Cardiac fibroblast (primary cell): ENCODE measurements at regions not wholly inside any gene's neighbourhood (a gene's known extent, or its start where the extent isn't known, plus 50 kb on each side); places are given as distances from the start of the nearest gene placed in this dataset.

Source experiments
- DNase-seq, 2 donors: peaks; one replicate each; pipeline versions ENCODE4 v3.0.0 to v3.0.0-alpha.2; 2010; ENCODE audit warnings: low read depth in 2 of 2
- H3K4me3 ChIP-seq, 2 donors: replicated peaks in 1 of 2; 1 replicate in 1 of 2; 2 replicates in 1 of 2; pipeline ENCODE4 v1.5.1; 2011; ENCODE audit warnings: low read depth in 2 of 2, low read length in 2 of 2, mild to moderate bottlenecking in 2 of 2, moderate library complexity in 1 of 2
- TF ChIP-seq, protein P1 (sequence below): IDR thresholded peaks from one replicate; pipeline ENCODE4 v1.5.1; 2011; ENCODE audit warnings: low read depth, mild to moderate bottlenecking, low read length, inconsistent platforms

DNA sequence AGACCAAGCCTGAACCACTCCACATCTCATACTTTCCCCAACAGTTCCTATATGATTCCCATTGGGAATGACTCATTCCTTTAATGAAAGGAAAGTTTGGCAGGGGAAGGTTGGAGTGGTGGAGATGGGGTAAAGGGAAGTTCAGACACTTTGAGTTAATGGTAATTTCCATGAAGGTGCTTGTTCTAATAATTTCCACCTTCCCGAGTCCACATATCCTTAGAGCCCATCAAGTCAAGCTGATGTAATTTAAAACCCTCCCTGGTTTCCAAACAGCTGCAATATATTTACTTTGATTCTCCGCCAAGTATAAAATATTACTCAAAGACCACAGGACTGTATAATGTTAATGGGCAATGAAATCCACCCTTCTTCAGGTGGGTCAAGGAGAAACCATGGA lies 95.0 kb upstream of the GALNT15 start:
- no peak overlapping the region for H3K4me3 ChIP-seq
- peak; percentile 74 to 77 for DNase-seq
- TF ChIP-seq, protein P1, sequence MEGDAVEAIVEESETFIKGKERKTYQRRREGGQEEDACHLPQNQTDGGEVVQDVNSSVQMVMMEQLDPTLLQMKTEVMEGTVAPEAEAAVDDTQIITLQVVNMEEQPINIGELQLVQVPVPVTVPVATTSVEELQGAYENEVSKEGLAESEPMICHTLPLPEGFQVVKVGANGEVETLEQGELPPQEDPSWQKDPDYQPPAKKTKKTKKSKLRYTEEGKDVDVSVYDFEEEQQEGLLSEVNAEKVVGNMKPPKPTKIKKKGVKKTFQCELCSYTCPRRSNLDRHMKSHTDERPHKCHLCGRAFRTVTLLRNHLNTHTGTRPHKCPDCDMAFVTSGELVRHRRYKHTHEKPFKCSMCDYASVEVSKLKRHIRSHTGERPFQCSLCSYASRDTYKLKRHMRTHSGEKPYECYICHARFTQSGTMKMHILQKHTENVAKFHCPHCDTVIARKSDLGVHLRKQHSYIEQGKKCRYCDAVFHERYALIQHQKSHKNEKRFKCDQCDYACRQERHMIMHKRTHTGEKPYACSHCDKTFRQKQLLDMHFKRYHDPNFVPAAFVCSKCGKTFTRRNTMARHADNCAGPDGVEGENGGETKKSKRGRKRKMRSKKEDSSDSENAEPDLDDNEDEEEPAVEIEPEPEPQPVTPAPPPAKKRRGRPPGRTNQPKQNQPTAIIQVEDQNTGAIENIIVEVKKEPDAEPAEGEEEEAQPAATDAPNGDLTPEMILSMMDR = no peak

DNA sequence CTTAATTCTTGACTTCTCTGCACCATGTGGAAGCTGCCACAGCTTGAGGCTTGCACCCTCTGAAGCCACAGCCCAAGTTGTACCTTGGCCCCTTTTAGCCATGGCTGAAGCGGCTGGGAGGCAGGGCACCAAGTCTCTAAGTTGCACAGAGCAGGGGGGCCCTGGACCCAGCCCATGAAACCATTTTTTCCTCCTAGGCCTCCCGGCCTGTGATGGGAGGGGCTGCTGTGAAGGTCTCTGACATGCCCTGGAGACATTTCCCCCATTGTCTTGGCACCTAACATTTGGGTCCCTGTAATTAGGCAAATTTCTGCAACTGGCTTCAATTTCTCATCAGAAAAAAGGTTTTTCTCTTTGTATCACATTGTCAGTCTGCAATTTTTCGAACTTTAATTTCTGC lies 92.8 kb upstream of the GALNT15 start:
- no peak overlapping the region for H3K4me3 ChIP-seq
- TF ChIP-seq, protein P1 = no peak
- no peak for DNase-seq

DNA sequence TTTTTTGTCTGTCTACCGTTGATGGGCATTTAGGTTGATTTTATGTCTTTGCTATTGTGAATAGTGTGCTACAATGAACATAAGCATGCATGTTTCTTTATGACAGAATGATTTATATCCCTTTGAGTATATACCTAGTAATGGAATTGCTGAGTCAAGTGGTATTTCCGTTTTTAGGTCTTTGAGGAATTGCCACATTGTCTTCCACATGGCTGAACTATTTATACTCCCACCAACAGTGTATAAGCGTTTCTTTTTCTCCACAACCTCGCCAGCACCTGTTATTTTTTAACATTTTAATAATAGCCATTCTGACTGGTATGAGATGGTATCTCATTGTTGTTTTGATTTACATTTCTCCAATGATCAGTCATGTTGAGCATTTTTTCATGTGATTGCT lies 89.6 kb upstream of the GALNT15 start:
- TF ChIP-seq, protein P1 = no peak
- no peak overlapping the region for H3K4me3 ChIP-seq
- peak; percentile 70 to 95 for DNase-seq

DNA sequence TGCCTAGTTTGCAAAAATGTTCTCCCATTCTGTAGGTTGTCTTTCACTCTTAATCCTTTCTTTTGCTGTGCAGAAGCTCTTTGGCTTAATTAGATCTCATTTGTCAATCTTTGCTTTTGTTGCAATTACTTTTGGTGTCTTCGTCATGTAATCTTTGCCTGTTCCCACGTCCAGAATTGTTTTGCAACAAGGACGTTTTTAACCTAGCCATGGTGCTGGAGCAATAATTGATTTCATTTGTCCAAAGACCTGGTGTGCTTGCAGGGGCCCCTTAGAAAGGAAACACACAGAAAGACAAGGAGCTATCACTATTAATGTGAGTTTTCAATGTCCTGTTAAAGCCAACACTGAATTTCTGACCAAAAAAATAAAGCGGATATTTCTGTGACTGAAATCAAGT lies 89.1 kb upstream of the GALNT15 start:
- TF ChIP-seq, protein P1 = no peak
- DNase-seq = peak; percentile 42 to 46
- H3K4me3 ChIP-seq = no peak overlapping the region

DNA sequence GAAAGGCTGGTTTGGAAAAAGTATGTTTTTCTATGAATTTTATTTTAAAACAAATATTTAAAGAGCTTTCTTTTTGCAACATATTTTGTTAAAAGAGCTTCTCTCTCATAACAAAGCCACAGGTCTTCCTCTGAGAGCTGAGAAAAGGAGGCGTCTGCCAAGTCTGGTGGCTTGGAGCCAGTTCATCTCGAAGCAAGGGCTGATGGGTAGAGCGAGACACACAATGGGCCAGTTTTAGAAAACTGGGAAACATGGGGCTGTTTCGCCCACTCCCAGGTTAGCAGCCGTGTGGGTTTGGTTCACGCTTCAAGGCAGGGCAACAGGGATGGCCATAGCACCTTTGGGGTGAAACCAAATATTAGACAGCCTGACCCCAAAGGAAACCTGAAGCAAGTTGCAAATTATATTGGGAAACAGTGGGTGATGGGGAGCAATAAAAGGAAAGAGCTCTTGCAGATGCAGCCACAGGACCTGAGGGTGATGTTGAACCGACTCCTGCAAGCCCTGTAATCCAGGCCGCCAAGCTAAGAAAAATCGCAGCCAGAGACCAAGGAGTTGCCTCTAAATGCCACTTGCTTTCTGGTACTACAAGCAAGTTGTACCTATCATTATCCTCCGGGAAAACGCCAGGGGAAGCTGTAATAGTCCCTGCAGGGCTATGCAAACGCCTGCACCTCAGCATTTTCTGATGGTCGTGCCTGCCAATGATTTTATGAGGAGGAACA lies 88.4 kb upstream of the GALNT15 start:
- no peak overlapping the region for H3K4me3 ChIP-seq
- TF ChIP-seq, protein P1 = no peak
- DNase-seq = peak; percentile 74 to 84

DNA sequence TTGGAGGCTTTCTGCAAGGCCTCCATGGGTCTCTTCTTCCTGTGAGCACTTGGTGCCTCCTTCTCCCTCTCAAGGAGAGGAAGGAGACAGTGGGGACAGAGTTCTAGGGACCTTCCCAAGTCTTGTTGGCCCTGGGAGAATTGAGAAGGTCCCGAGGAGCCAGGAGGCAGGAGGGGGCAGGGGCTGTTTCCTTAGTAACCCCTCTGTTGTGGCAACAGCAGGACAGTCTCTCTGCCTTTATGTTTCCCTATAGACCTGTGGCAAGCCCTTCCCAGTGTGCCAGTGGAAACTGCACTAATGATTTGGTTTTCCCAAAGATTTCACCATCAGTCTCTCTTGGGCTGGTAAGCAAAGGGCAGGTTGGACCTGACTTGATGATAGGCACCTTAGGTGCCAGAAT lies 87.8 kb upstream of the GALNT15 start:
- H3K4me3 ChIP-seq = no peak overlapping the region
- no peak for DNase-seq
- TF ChIP-seq, protein P1 = no peak

DNA sequence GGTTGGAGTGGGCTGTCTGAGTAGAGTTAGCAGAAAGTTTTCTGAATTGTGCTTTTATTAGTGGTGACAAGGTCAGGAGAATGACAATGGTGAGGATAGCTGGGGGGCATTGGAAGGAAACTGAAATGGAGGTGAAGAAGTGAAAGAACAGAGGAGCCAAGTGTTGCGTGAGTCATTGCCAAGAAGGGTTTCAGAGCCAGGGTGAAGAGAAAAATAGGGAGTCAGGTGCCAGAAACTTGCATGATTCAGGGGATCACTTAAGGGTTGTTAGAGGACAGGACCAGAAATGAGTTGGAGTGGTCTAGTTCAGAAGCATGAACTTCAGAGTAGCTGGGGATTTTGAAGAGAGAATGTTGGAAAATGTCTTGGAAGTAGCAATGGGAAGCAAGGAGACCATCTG lies 86.0 kb upstream of the GALNT15 start:
- H3K4me3 ChIP-seq = no peak overlapping the region
- TF ChIP-seq, protein P1 = no peak
- peak; percentile 50 to 55 for DNase-seq
